HUES48 (cell line): ENCODE measurements at regions not wholly inside any gene's neighbourhood (a gene's known extent, or its start where the extent isn't known, plus 50 kb on each side); places are given as distances from the start of the nearest gene placed in this dataset.

ENCODE experiments used
- H3K27ac ChIP-seq: one replicate; pipeline ENCODE4 v1.7.0; 2013; ENCODE audit warnings: low read depth, low read length, inconsistent platforms
- H3K27me3 ChIP-seq: 2 replicates; pipeline ENCODE4 v1.6.1; 2013; ENCODE audit warnings: mild to moderate bottlenecking, low read length; ENCODE audit not compliant: control insufficient read depth, insufficient read depth
- H3K36me3 ChIP-seq: 2 replicates; pipeline ENCODE4 v1.6.1; 2013; ENCODE audit warnings: low read length; ENCODE audit not compliant: control insufficient read depth, insufficient read depth
- H3K4me1 ChIP-seq: 2 replicates; pipeline ENCODE4 v1.6.1; 2013; ENCODE audit warnings: mild to moderate bottlenecking, low read length; ENCODE audit not compliant: control insufficient read depth, insufficient read depth
- H3K4me3 ChIP-seq: 2 replicates; pipeline ENCODE4 v1.5.1; 2013; ENCODE audit warnings: mild to moderate bottlenecking, low read depth, low read length
- H3K9ac ChIP-seq: 2 replicates; pipeline ENCODE4 v1.6.1; 2013; ENCODE audit warnings: mild to moderate bottlenecking, low read depth, low read length, moderate library complexity
- H3K9me3 ChIP-seq: 2 replicates; pipeline ENCODE4 v1.6.1; 2013; ENCODE audit warnings: low read length; ENCODE audit not compliant: control insufficient read depth, insufficient read depth

- Histone ChIP-seq H3K4me1 (no peaks in the 10 kb centered on the region), H3K4me3 (no peak overlapping the region), H3K9me3 (no peaks in the 10 kb centered on the region)
These were observed 233.9 kb upstream of the STAC start for GRCh38 chr3:36146404-36146803.

GRCh38 chr3:36147934-36148558 is 232.3 kb upstream of the STAC start:
- Histone ChIP-seq H3K9ac (no peak overlapping the region), H3K4me3 (no peak overlapping the region), H3K27me3 (no peaks in the 10 kb centered on the region), H3K27ac (no peak overlapping the region), H3K4me1 (no peaks in the 10 kb centered on the region), H3K9me3 (no peaks in the 10 kb centered on the region), H3K36me3 (no peaks in the 10 kb centered on the region)

More at GRCh38 chr3:36146404-36146803, 233.9 kb upstream of the STAC start:
- H3K36me3 ChIP-seq, result no peaks in the 10 kb centered on the region
- no peaks in the 10 kb centered on the region for H3K27me3 ChIP-seq
- H3K9ac ChIP-seq, result no peak overlapping the region
- H3K27ac ChIP-seq, result no peak overlapping the region

- no peaks in the 10 kb centered on the region for H3K36me3 ChIP-seq
- no peak overlapping the region for H3K9ac ChIP-seq
- no peak overlapping the region for H3K4me3 ChIP-seq
- no peak overlapping the region for H3K27ac ChIP-seq
- no peaks in the 10 kb centered on the region for H3K9me3 ChIP-seq
- no peaks in the 10 kb centered on the region for H3K27me3 ChIP-seq
- H3K4me1 ChIP-seq, result no peaks in the 10 kb centered on the region
These were observed 230.8 kb upstream of the STAC start for GRCh38 chr3:36149447-36149865.

DNA sequence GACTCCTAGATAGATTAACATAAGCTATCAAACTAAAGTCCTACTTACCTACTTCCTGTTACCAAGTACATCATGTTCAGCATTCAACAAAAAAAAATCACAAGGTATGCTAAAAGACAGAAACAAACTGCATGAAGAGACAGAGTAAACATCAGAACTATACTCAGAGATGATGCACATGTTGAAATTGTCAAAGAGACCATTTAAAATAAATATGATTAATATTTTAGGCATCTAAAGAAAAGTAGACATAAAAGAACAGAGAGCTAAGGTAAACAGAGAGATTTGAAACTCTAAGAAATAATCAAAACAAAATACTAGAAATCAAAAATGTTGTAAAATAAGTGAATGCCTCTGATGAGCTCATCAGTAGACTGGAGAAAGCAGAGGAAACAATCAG is 224.8 kb upstream of the STAC start:
- Histone ChIP-seq H3K27ac (no peak overlapping the region), H3K9ac (no peak overlapping the region), H3K36me3 (no peaks in the 10 kb centered on the region), H3K9me3 (no peaks in the 10 kb centered on the region), H3K4me1 (no peaks in the 10 kb centered on the region), H3K27me3 (no peaks in the 10 kb centered on the region), H3K4me3 (no peak overlapping the region)

DNA sequence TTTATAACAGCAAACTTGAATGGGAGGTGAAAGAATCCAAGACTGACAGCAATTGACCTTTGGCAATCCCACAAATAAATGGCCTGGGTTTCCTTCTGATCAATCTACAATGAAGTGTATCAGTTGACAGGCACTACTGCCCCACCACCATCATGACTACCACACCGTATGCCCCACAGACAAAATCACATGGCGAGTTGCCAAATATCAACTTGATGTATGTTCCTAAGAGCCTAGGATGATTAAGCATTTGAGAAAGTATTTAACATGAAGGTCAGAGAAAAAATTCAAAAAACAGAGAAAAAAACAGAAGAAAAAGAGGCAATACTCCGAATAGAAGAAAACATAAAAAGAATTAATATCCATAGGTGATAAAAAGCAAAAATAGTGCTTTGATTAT is 215.9 kb upstream of the STAC start:
- Histone ChIP-seq H3K27me3 (no peaks in the 10 kb centered on the region), H3K4me1 (no peaks in the 10 kb centered on the region), H3K4me3 (no peak overlapping the region), H3K9me3 (no peaks in the 10 kb centered on the region), H3K36me3 (no peaks in the 10 kb centered on the region), H3K27ac (no peak overlapping the region), H3K9ac (no peak overlapping the region)

DNA sequence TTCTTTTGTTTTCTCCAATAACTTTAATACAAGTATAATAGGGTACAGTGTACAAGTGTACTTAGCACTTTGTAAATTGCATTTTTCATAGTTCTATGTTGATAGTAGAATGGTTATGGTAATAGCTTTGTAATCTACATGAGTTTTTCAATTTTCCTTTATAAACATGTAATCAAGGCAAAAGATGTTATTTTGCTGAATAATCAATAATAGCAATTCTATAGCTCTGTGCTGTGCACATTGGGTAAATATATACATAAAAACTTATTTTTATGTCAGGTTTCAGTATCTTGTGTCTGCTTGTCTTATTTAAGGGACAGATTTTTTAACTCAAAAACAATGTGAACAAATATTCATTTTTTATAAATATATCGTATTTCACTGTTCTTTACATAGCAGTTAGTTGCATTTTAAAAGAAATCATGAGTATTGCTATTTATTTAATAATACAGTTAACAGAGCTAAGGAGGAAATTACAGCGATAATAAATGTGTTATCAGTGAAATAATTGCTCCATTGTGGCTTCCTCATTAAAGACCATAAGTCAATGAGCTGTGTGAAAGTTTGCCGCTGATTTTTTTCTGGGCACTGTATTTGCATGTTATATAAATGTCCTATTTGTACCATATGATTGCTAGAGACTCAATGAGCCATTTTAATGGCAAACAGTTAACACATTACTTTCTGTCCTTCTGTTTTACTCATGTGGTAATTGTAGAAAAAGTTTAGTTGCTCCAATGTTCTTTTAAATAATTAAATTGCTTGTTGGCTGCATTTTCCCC is 214.6 kb upstream of the STAC start:
- Histone ChIP-seq H3K27me3 (no peaks in the 10 kb centered on the region), H3K4me1 (no peaks in the 10 kb centered on the region), H3K9ac (no peak overlapping the region), H3K27ac (peak overlapping the region; percentile 38), H3K9me3 (no peaks in the 10 kb centered on the region), H3K36me3 (no peaks in the 10 kb centered on the region), H3K4me3 (no peak overlapping the region)

- Histone ChIP-seq H3K36me3 (no peaks in the 10 kb centered on the region), H3K4me3 (no peak overlapping the region), H3K27me3 (no peaks in the 10 kb centered on the region), H3K9me3 (no peaks in the 10 kb centered on the region), H3K4me1 (no peaks in the 10 kb centered on the region), H3K27ac (peak overlapping the region; percentile 38), H3K9ac (no peak overlapping the region)
These were observed 213.8 kb upstream of the STAC start for GRCh38 chr3:36166477-36166876.

DNA sequence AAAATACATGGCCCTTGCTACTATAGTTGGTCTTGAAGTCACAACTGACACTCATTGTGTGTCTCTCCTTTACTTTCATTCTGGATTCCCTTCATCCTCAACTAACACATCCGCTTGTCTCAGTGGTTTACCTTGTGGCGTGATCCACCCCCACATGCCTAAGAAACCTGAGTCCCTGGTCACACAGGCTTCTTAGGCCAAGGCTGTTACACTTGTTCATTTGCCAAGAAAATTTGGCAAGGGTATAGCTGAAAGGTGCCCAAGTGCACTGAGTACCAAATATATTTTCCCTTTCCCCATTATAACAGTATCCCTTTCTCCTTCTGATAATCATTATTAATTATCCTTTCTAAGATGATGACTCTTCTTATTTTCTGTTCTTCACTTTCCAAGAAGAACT is 207.6 kb upstream of the STAC start:
- H3K4me1 ChIP-seq, result peaks cover 18% of the 10 kb centered on the region
- no peak overlapping the region for H3K4me3 ChIP-seq

GRCh38 chr3:36175113-36175812 is 205.0 kb upstream of the STAC start:
- H3K9ac ChIP-seq, result no peak overlapping the region
- no peaks in the 10 kb centered on the region for H3K27me3 ChIP-seq
- no peak overlapping the region for H3K27ac ChIP-seq
- no peaks in the 10 kb centered on the region for H3K9me3 ChIP-seq
- H3K4me3 ChIP-seq, result no peak overlapping the region
- no peaks in the 10 kb centered on the region for H3K36me3 ChIP-seq
- peaks cover 22% of the 10 kb centered on the region for H3K4me1 ChIP-seq

More for the DNA sequence above, 207.6 kb upstream of the STAC start:
- H3K27me3 ChIP-seq, result no peaks in the 10 kb centered on the region
- H3K9ac ChIP-seq, result no peak overlapping the region
- no peaks in the 10 kb centered on the region for H3K36me3 ChIP-seq
- no peak overlapping the region for H3K27ac ChIP-seq
- H3K9me3 ChIP-seq, result no peaks in the 10 kb centered on the region

GRCh38 chr3:36175916-36176461 is 204.3 kb upstream of the STAC start:
- H3K27me3 ChIP-seq, result no peaks in the 10 kb centered on the region
- peaks cover 22% of the 10 kb centered on the region for H3K4me1 ChIP-seq
- H3K9me3 ChIP-seq, result no peaks in the 10 kb centered on the region
- H3K27ac ChIP-seq, result no peak overlapping the region
- no peak overlapping the region for H3K9ac ChIP-seq
- H3K36me3 ChIP-seq, result no peaks in the 10 kb centered on the region
- H3K4me3 ChIP-seq, result no peak overlapping the region

DNA sequence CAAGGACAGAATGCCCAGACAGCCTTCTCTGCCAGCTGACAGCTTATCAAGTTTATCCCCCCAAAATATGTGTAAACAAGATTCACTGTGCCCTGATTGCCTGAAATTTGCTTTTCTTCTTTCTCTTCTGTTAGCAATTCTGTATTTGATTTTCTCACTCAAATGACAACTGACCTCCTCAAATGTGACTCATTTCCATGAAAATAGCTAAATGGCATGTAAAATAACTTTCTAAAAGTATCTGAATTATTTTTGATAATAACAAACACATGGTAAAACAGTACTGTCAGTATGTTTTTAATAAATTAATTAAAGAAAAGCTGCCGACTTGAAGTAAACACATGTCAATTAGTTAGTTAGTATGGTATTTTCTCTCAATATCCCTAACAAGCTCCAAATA is 202.3 kb upstream of the STAC start:
- H3K9me3 ChIP-seq, result no peaks in the 10 kb centered on the region
- no peaks in the 10 kb centered on the region for H3K27me3 ChIP-seq
- no peak overlapping the region for H3K9ac ChIP-seq
- H3K4me3 ChIP-seq, result no peak overlapping the region
- H3K36me3 ChIP-seq, result no peaks in the 10 kb centered on the region
- H3K4me1 ChIP-seq, result peaks cover 22% of the 10 kb centered on the region
- no peak overlapping the region for H3K27ac ChIP-seq
